ENCODE measurements at regions not wholly inside any gene's neighbourhood (a gene's known extent, or its start where the extent isn't known, plus 50 kb on each side); places are given as distances from the start of the nearest gene placed in this dataset.

GRCh38 chr9:23314247-23314646 lies 511.8 kb downstream of the ELAVL2 start:
- Histone ChIP-seq H3K27me3 (ENCODE audit: insufficient read depth, low read depth, low read length) (no peaks in the 10 kb centered on the region), H3K9me2 (ENCODE audit: insufficient read depth, low read length) (no peaks in the 10 kb centered on the region), H4K20me1 (ENCODE audit: insufficient read depth) (no peaks in the 10 kb centered on the region), H3K79me2 (replicated peaks; ENCODE audit: insufficient read depth, low read length) (no peaks in the 10 kb centered on the region), H3K36me3 (ENCODE audit: insufficient read depth, low read length) (no peaks in the 10 kb centered on the region), H3K4me2 (ENCODE audit: low read length) (no peak overlapping the region), H2AFZ (ENCODE audit: low read depth, low read length) (no peak overlapping the region), H3K9ac (ENCODE audit: low read length) (no peak overlapping the region), H3K4me3 (ENCODE audit: low read length) (no peak overlapping the region), H3F3A (ENCODE audit: insufficient read depth, low read length, poor library complexity, severe bottlenecking) (no peaks in the 10 kb centered on the region), H3K9me3 (ENCODE audit: low read length) (no peaks in the 10 kb centered on the region), H3K27ac (ENCODE audit: low read length) (no peak overlapping the region)
- TF ChIP-seq MXI1 (conservative IDR thresholded peaks at IDR 0.05; ENCODE audit: poor library complexity, severe bottlenecking) (no peak), POLR2AphosphoS5 (IDR thresholded peaks at IDR 0.05) (peak; percentile 90), EP300 (conservative IDR thresholded peaks at IDR 0.05; ENCODE audit: poor library complexity, severe bottlenecking) (peak; percentile 95)

- Histone ChIP-seq H4K20me1 (ENCODE audit: insufficient read depth) (no peaks in the 10 kb centered on the region), H3K27ac (ENCODE audit: low read length) (no peak overlapping the region), H3K79me2 (replicated peaks; ENCODE audit: insufficient read depth, low read length) (no peaks in the 10 kb centered on the region), H3K9me3 (ENCODE audit: low read length) (no peaks in the 10 kb centered on the region), H3F3A (ENCODE audit: insufficient read depth, low read length, poor library complexity, severe bottlenecking) (no peaks in the 10 kb centered on the region), H3K4me3 (ENCODE audit: low read length) (no peak overlapping the region), H3K9me2 (ENCODE audit: insufficient read depth, low read length) (no peaks in the 10 kb centered on the region), H3K27me3 (ENCODE audit: insufficient read depth, low read depth, low read length) (no peaks in the 10 kb centered on the region), H3K9ac (ENCODE audit: low read length) (no peak overlapping the region), H2AFZ (ENCODE audit: low read depth, low read length) (no peak overlapping the region), H3K4me2 (ENCODE audit: low read length) (no peak overlapping the region), H3K36me3 (ENCODE audit: insufficient read depth, low read length) (no peaks in the 10 kb centered on the region)
- TF ChIP-seq POLR2AphosphoS5 (IDR thresholded peaks at IDR 0.05) (no peak), REST (IDR thresholded peaks at IDR 0.05; ENCODE audit: borderline replicate concordance) (no peak), RAD21 (conservative IDR thresholded peaks at IDR 0.05) (no peak), EP300 (conservative IDR thresholded peaks at IDR 0.05; ENCODE audit: poor library complexity, severe bottlenecking) (no peak), SMC3 (conservative IDR thresholded peaks at IDR 0.05; ENCODE audit: poor library complexity) (no peak), EZH2 (IDR thresholded peaks at IDR 0.05; ENCODE audit: borderline replicate concordance, insufficient read depth, low read length, poor library complexity, severe bottlenecking) (no peak), TAF1 (IDR thresholded peaks at IDR 0.05; ENCODE audit: low read depth) (no peak), CTCF (IDR thresholded peaks at IDR 0.05; ENCODE audit: poor library complexity, severe bottlenecking) (no peak), MXI1 (conservative IDR thresholded peaks at IDR 0.05; ENCODE audit: poor library complexity, severe bottlenecking) (no peak)
Measured at GRCh38 chr9:23319092-23319491, 506.9 kb downstream of the ELAVL2 start.

- Histone ChIP-seq H4K20me1 (ENCODE audit: insufficient read depth) (no peaks in the 10 kb centered on the region), H3K9me3 (ENCODE audit: low read length) (no peaks in the 10 kb centered on the region), H3F3A (ENCODE audit: insufficient read depth, low read length, poor library complexity, severe bottlenecking) (no peaks in the 10 kb centered on the region)
Measured at GRCh38 chr9:23321049-23321448, 505.0 kb downstream of the ELAVL2 start.

More at GRCh38 chr9:23321049-23321448, 505.0 kb downstream of the ELAVL2 start:
- Histone ChIP-seq H3K27me3 (ENCODE audit: insufficient read depth, low read depth, low read length) (no peaks in the 10 kb centered on the region), H3K9me2 (ENCODE audit: insufficient read depth, low read length) (no peaks in the 10 kb centered on the region), H2AFZ (ENCODE audit: low read depth, low read length) (no peak overlapping the region), H3K79me2 (replicated peaks; ENCODE audit: insufficient read depth, low read length) (no peaks in the 10 kb centered on the region), H3K9ac (ENCODE audit: low read length) (no peak overlapping the region), H3K27ac (ENCODE audit: low read length) (no peak overlapping the region), H3K4me3 (ENCODE audit: low read length) (no peak overlapping the region), H3K4me2 (ENCODE audit: low read length) (no peak overlapping the region), H3K36me3 (ENCODE audit: insufficient read depth, low read length) (no peaks in the 10 kb centered on the region)
- TF ChIP-seq CTCF (IDR thresholded peaks at IDR 0.05; ENCODE audit: poor library complexity, severe bottlenecking), result no peak
- TF ChIP-seq EP300 (conservative IDR thresholded peaks at IDR 0.05; ENCODE audit: poor library complexity, severe bottlenecking), result no peak
- TF ChIP-seq SMC3 (conservative IDR thresholded peaks at IDR 0.05; ENCODE audit: poor library complexity), result no peak
- TF ChIP-seq RAD21 (conservative IDR thresholded peaks at IDR 0.05), result no peak
- TF ChIP-seq REST (IDR thresholded peaks at IDR 0.05; ENCODE audit: borderline replicate concordance), result no peak
- no peak for TF ChIP-seq POLR2AphosphoS5 (IDR thresholded peaks at IDR 0.05)
